ENCODE measurements at regions not wholly inside any gene's neighbourhood (a gene's known extent, or its start where the extent isn't known, plus 50 kb on each side); places are given as distances from the start of the nearest gene placed in this dataset.

DNA sequence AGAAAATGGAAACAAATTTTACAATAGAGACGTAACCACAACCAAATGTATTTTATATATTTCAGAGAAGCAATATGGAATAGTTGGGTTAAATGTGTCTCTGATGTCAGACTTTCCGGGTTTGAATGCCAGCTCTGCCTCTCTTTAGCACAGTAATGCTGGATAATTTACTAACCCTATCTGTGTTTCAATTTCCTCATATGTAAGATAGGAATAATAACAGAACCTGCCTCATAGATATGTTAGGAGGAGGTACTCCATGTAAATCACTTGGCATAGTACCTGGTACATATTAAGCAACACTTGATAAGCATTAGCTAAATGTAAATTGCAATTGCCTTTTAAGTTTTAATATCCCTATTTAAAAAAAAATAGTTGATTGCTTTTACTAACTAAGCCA is 231.3 kb upstream of the ZC3H15 start:
- TF ChIP-seq, protein P1, sequence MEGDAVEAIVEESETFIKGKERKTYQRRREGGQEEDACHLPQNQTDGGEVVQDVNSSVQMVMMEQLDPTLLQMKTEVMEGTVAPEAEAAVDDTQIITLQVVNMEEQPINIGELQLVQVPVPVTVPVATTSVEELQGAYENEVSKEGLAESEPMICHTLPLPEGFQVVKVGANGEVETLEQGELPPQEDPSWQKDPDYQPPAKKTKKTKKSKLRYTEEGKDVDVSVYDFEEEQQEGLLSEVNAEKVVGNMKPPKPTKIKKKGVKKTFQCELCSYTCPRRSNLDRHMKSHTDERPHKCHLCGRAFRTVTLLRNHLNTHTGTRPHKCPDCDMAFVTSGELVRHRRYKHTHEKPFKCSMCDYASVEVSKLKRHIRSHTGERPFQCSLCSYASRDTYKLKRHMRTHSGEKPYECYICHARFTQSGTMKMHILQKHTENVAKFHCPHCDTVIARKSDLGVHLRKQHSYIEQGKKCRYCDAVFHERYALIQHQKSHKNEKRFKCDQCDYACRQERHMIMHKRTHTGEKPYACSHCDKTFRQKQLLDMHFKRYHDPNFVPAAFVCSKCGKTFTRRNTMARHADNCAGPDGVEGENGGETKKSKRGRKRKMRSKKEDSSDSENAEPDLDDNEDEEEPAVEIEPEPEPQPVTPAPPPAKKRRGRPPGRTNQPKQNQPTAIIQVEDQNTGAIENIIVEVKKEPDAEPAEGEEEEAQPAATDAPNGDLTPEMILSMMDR (IDR thresholded peaks at IDR 0.05) = no peak
- TF ChIP-seq POLR2A (IDR thresholded peaks at IDR 0.05) = no peak
